ENCODE measurements at regions not wholly inside any gene's neighbourhood (a gene's known extent, or its start where the extent isn't known, plus 50 kb on each side); places are given as distances from the start of the nearest gene placed in this dataset.
"Not testable (repeated sequence)": the region's sequence is repeated elsewhere in the genome, so short reads cannot be mapped to it uniquely, and the experiment has no call there.

DNA sequence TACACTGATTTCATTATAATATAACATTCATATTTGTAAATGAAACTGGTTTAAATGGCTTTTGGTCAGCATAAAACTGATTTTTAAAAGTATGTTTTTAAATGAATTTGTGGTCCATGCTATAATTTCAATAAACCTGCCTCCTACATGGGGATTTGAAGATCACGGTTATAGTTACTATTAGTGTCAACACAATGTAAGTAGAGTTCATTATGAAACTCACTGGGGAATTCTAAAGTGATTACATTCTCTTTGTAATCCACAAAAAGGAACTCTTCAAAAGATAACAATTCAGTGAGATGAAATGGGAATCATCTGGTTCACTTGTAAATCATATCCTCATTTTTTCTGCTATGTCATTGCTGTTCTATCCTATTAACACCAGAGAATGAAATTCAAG is 204.5 kb upstream of the G2E3 start:
- H3K27ac Mint-ChIP-seq, result no peak overlapping the region
- H3K27me3 Mint-ChIP-seq, result peaks cover 7% of the 10 kb centered on the region
- H3K4me3 Mint-ChIP-seq, result no peak overlapping the region
- H3K9me3 Mint-ChIP-seq (ENCODE audit: low read depth), result no peaks in the 10 kb centered on the region
- CTCF ChIA-PET, result no interaction called here
- DNase-seq, result no peak
- peaks cover 8% of the 10 kb centered on the region for H3K4me1 Mint-ChIP-seq
- no peak for ATAC-seq
- no peaks in the 10 kb centered on the region for H3K36me3 Mint-ChIP-seq

DNA sequence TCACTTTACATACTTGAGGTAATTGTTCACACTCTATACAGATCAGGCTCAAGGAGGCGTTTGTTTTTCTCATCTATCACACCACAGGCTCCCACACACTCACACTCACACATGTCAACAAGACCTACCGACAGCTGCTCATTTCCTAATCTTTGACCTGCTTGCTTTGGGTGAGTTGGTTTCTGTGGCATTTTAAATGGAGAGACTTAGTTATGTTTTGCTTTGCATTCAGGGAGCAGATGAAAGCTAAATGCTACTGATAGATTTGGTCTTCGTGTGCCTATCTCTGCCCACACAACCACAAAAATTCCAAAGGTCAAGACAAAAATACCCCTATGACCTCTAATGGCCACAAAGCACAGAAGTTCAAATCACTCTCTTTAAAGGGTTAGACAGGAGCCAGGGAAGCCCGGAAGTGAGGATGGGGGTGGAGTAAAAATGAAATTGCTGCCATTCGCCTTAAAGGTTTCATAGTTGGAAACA is 203.5 kb upstream of the G2E3 start:
- H3K27ac Mint-ChIP-seq, result no peak overlapping the region
- H3K36me3 Mint-ChIP-seq, result no peaks in the 10 kb centered on the region
- no peak for DNase-seq
- no peak for ATAC-seq
- H3K4me3 Mint-ChIP-seq, result no peak overlapping the region
- CTCF ChIA-PET, result no interaction called here
- H3K4me1 Mint-ChIP-seq, result peaks cover 8% of the 10 kb centered on the region
- H3K9me3 Mint-ChIP-seq (ENCODE audit: low read depth), result no peaks in the 10 kb centered on the region
- peaks cover 4% of the 10 kb centered on the region for H3K27me3 Mint-ChIP-seq

DNA sequence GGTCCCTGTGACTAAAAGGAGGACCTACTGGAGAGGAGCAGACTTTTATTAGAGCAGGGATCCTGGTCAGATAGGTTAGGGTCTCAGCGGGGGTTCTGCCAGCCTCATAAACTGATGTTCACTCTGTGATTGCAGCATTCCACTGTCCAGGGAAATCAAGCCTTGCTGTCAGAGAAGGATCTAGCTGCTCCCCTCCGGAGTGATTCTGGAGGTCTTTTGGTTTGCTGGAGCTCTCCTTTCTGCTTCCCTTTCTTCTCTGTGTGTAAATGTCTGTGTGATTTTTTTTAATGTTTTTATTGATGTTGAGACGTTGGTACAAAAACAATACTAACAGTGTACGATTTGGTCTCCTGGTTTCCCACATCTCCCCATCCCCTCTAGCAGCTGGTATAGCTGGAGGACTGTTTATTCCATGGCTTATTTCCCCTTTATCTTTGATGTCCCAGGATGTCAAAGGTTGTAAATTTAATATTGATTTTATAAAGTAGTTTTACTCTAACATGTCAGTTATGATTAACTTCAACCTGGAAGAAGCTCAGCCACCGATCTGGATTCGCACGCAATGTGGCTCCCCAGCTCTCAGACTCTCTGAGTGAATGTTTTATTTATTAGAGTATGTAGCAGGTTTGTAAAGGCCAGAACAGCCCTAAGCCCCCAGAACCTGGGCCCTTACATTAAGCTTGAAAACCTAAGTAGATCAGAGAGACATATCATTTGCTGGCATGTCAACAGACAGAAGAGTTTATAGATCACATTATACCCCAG is 202.3 kb upstream of the G2E3 start:
- Mint-ChIP-seq H3K4me1 (peaks cover 8% of the 10 kb centered on the region), H3K27me3 (peaks cover 3% of the 10 kb centered on the region), H3K4me3 (no peak overlapping the region), H3K36me3 (no peaks in the 10 kb centered on the region), H3K9me3 (ENCODE audit: low read depth) (no peaks in the 10 kb centered on the region), H3K27ac (no peak overlapping the region)
- CTCF ChIA-PET, result no interaction called here
- ATAC-seq (no peak), DNase-seq (no peak)

DNA sequence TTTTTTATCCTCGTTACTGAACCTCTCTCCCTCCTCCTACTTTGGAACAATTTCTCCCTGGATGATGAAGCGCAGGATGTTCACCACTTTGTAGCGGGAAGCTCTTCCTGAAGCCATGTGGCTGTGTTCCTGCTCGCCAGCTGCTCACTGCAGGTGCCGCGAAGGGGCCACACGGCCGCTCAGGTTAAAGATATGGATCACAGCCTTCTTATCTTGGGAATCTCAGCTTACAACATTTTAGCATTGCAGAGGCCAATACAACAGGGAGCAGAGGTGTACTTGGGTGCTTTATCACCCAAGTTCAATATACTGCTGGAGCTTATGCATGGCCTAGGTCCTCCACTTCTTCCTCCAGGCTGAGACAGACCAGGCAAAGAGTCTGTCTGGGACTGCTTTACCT is 201.2 kb upstream of the G2E3 start:
- no peak overlapping the region for H3K27ac Mint-ChIP-seq
- no peak overlapping the region for H3K4me3 Mint-ChIP-seq
- no peak for ATAC-seq
- peaks cover 8% of the 10 kb centered on the region for H3K4me1 Mint-ChIP-seq
- no peaks in the 10 kb centered on the region for H3K9me3 Mint-ChIP-seq (ENCODE audit: low read depth)
- DNase-seq, result no peak
- no peaks in the 10 kb centered on the region for H3K36me3 Mint-ChIP-seq
- H3K27me3 Mint-ChIP-seq, result no peaks in the 10 kb centered on the region
- CTCF ChIA-PET, result no interaction called here

DNA sequence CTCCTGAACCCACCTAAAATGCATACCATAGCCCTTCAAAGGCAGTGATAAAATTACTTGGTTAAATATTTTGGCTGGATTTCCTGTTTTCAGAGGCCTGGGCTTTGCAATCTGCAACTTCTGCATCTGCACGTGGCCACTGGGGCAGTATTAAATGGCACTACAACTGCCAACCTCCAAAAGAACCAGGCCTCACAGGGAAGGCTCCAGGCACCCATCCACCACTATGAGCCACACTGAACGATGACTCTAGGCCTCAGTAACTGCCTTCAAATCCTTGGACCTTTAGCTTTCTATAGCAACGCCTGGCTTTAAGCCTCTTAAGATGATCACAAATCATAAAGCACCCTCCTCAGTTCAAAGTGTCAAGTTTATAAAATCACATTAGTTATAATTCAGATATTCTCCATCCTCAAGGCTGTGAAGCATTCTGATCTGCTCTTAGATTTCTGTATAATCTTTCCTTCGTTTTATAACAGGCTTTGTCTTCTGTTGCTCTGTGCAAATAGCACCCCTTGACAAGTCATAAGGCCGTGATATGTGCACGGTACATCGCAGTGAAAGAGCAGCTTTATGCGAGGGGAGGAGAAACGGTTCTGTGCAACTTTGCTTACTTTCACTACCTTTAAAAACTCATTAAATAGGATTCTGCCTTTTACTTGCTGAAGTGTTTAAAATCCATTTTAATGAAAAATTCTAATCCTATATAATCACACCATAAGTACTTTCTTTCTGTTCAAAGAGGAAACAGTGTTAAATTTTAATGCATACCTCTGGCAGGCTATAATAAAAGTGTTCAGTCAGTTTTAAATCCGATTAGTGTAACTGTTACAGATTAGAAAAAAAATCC is 196.4 kb upstream of the G2E3 start:
- no peaks in the 10 kb centered on the region for H3K36me3 Mint-ChIP-seq
- no peaks in the 10 kb centered on the region for H3K4me1 Mint-ChIP-seq
- H3K9me3 Mint-ChIP-seq (ENCODE audit: low read depth), result no peaks in the 10 kb centered on the region
- no peaks in the 10 kb centered on the region for H3K27me3 Mint-ChIP-seq
- CTCF ChIA-PET, result no interaction called here
- DNase-seq (no peak), ATAC-seq (no peak)
- no peak overlapping the region for H3K4me3 Mint-ChIP-seq
- H3K27ac Mint-ChIP-seq, result no peak overlapping the region

DNA sequence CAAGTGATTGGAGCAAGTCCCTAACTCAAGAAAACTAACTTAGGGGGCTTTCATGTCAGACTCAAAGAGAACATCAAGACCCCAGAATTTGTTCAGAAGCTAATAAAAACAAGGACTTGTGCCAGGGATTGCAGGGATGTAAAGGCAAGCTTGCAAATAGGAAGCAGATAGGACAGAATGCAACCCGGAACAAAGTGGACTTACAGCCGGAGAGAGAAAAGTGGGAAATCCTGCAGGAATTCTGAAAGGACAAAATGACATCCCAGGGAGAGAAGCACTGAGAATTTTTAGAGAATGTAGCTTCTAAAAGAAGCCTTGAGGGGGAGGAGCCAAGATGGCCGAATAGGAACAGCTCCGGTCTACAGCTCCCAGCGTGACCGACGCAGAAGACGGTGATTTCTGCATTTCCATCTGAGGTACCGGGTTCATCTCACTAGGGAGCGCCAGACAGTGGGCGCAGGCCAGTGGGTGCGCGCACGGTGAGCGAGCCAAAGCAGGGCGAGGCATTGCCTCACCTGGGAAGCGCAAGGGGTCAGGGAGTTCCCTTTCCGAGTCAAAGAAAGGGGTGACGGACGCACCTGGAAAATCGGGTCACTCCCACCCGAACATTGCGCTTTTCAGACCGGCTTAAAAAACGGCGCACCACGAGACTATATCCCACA is 195.6 kb upstream of the G2E3 start:
- H3K9me3 Mint-ChIP-seq (ENCODE audit: low read depth); H3K27me3 Mint-ChIP-seq; ATAC-seq; H3K36me3 Mint-ChIP-seq; CTCF ChIA-PET; DNase-seq; H3K4me1 Mint-ChIP-seq; H3K4me3 Mint-ChIP-seq; H3K27ac Mint-ChIP-seq: not testable (repeated sequence)

DNA sequence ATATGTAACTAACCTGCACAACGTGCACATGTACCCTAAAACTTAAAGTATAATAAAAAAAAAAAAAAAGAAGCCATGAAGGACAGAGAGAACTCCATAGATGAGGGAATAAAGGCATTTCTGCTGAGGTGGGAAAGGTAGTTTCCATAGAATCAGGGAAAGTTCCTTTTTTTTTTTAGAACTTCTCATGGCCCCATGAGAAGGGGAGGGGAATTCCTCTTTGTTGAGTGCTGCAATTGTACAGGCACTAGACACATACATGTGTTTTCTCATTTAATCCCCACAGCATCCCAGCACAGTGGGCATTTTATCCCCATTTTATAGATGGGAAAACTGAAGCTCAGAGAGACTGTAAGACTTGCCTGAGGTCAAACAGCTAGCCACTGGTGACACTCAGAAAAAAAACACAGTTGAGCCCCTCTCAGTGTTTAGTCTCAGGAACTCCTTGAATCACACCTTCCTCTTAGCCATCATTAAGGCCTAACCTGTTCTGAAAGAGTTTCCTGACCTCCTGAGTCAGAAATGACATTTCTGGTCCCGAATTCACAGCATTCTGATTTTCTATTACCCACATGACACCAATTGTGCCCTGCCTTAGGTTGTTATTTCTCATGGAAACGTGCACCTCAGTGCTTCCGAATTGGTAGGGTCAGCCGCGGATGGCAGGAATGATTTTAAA is 189.3 kb upstream of the G2E3 start:
- Mint-ChIP-seq H3K27me3 (peaks cover 13% of the 10 kb centered on the region), H3K9me3 (ENCODE audit: low read depth) (no peaks in the 10 kb centered on the region), H3K27ac (no peak overlapping the region), H3K4me1 (no peaks in the 10 kb centered on the region), H3K36me3 (no peaks in the 10 kb centered on the region), H3K4me3 (no peak overlapping the region)
- CTCF ChIA-PET, result no interaction called here
- ATAC-seq (no peak), DNase-seq (no peak)

DNA sequence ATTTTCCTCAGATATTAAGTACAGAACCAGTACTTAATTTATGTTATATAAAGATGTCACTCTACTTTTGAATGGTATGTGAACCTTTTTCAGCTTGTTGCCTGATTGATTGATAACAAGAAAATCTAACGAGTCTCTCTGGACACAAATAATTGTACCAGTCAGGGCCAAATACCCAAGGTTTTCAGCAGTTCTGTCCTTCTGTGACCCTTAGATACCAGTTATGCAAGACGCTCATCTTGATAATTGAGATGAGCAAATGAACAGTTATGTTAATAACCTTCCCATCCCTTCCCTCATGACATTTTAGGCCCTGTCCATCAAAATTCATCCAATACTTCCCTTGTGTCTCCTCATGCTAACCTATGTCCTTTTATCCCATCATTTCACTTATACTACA is 185.9 kb upstream of the G2E3 start:
- H3K27ac Mint-ChIP-seq, result no peak overlapping the region
- H3K4me3 Mint-ChIP-seq, result no peak overlapping the region

DNA sequence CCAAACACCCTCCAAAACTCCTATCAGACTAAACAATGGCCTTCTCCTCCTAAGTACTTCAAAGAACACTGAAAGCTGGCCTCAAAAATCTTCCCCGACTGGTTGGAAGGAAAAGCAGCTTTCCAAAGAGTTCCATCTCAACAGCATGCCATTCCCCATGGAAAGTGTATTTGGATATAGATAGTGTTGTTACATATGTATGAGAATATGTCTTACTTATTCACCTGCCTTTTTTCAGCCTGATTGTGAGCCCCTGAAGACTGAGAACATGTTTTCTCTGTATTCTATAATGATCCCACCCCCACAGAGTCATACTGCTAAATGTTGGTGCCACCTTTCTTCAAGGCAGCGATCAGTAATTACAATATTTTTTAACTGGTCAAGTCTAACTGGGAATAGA is 185.4 kb upstream of the G2E3 start:
- H3K27ac Mint-ChIP-seq, result no peak overlapping the region
- H3K27me3 Mint-ChIP-seq, result peaks cover 16% of the 10 kb centered on the region
- H3K9me3 Mint-ChIP-seq (ENCODE audit: low read depth), result no peaks in the 10 kb centered on the region
- no peaks in the 10 kb centered on the region for H3K36me3 Mint-ChIP-seq
- CTCF ChIA-PET, result no interaction called here
- ATAC-seq, result no peak
- no peaks in the 10 kb centered on the region for H3K4me1 Mint-ChIP-seq
- DNase-seq, result no peak
- H3K4me3 Mint-ChIP-seq, result no peak overlapping the region

More for the DNA sequence above, 185.9 kb upstream of the G2E3 start:
- no peak for ATAC-seq
- no peak for DNase-seq
- Mint-ChIP-seq H3K36me3 (no peaks in the 10 kb centered on the region), H3K9me3 (ENCODE audit: low read depth) (no peaks in the 10 kb centered on the region), H3K4me1 (no peaks in the 10 kb centered on the region), H3K27me3 (peaks cover 14% of the 10 kb centered on the region)
- CTCF ChIA-PET, result no interaction called here

DNA sequence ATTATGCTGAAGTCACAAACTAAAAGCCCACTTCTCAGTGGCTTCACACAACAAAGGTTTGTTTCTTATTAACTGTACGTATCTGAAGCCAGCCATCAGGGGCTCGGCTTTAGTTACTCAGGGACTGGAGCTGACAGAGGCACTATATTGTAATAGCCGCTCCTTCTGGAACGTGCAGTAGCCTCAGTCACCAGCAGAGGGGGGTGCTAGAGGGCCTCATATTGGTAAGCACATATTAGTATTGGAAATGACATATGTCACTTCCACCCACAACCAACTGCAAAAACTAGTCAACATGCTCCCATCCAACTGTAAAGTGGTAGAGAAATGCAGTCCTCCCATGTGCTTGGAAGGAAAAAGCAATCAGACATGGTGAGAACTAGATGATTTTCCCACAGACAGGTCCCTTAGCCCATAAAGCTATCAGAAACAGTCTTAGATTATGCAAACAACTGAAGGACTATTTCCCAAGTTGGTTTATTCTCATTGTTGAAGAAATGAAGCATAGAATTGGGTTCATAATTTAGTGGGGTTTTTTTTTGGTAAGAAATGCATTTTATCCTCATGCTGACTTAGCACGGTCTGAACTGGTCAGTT is 183.6 kb upstream of the G2E3 start:
- DNase-seq, result peak; percentile 75
- H3K9me3 Mint-ChIP-seq (ENCODE audit: low read depth), result no peaks in the 10 kb centered on the region
- H3K4me3 Mint-ChIP-seq, result no peak overlapping the region
- no peaks in the 10 kb centered on the region for H3K36me3 Mint-ChIP-seq
- peaks cover 18% of the 10 kb centered on the region for H3K27me3 Mint-ChIP-seq
- peak; percentile 70 for ATAC-seq
- H3K27ac Mint-ChIP-seq, result no peak overlapping the region
- no peaks in the 10 kb centered on the region for H3K4me1 Mint-ChIP-seq
- CTCF ChIA-PET, result interaction anchor here (0.6 to 2.2 kb wide), 8 partner anchors 8 to 148 kb away, joined by 3 to 18 read pairs (median 3); no protein-coding TSS in a partner anchor

DNA sequence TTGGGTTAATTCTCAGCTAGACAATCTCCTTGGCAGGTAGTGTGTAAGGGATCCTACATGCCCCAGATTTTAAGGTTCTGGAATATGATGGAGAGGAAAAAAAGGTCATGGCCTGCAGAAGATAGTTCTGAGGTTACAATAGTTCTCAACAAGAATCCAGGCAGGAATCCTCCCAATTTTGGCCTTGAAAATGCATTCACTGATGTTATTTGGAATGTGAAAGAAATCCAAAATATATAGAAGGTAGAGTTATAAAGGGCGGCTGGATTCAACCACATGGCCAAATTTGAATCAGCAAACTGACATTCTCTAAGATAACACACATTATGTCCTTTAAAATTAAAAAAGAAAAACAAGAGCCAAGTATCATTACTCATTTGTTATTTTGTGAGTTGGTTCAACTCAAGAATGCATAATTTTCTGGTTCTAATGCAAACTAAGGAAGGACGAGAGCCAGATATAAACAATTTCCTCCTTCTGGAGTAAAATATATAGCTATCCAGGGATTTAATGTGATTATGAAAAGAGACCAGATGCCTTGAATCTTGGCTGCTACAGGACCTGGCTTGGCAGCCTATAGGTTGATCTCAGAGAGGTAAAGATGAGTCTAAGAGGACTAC is 177.0 kb upstream of the G2E3 start:
- CTCF ChIA-PET, result no interaction called here
- ATAC-seq, result no peak
- H3K27me3 Mint-ChIP-seq, result peaks cover 12% of the 10 kb centered on the region
- no peaks in the 10 kb centered on the region for H3K36me3 Mint-ChIP-seq
- no peaks in the 10 kb centered on the region for H3K9me3 Mint-ChIP-seq (ENCODE audit: low read depth)
- no peak for DNase-seq
- no peaks in the 10 kb centered on the region for H3K4me1 Mint-ChIP-seq
- H3K27ac Mint-ChIP-seq, result no peak overlapping the region
- H3K4me3 Mint-ChIP-seq, result no peak overlapping the region

DNA sequence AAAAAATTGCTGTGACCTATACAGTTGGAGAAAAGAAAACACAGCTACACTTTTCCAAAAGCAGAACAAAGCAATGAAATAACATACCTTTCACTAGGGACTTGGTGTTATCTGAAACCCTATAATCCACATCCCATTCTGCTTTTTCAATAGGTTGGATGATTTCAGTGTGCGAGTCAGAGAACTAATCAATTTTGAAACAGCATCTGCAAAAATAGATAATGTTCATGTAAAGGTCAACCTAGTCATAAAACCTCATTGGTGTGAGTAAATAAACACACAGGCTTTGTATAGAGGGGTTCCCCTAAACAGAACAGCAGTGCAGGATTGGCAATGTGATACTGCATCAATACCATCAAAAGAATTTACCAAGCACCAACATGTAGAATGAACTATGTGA is 173.0 kb upstream of the G2E3 start:
- no peaks in the 10 kb centered on the region for H3K9me3 Mint-ChIP-seq (ENCODE audit: low read depth)
- CTCF ChIA-PET, result no interaction called here
- no peak for ATAC-seq

DNA sequence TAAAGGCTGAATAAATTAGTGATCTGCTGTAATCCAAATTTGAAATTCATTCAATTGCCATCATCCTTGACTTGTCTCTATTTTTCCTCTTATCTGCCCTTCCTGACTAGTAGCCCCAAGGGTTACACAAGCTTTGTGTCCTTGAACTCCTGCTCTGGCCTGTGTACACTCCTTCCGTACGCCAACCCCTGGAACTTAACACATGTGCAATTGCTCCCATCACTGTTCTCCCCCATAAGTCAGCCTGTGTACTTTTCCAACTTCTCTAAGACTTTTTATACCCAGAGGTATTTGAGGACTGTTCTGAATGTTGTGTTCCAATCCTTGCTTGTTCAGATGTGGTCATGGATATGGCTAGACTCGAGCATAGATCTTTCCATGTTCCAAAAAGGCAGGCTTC is 171.1 kb upstream of the G2E3 start:
- H3K4me1 Mint-ChIP-seq, result no peaks in the 10 kb centered on the region
- ATAC-seq, result no peak
- no peak overlapping the region for H3K27ac Mint-ChIP-seq
- DNase-seq, result no peak
- no peaks in the 10 kb centered on the region for H3K9me3 Mint-ChIP-seq (ENCODE audit: low read depth)
- CTCF ChIA-PET, result interaction anchor here (1.3 kb wide), 1 partner anchor 12 kb away, joined by 3 read pairs; no protein-coding TSS in a partner anchor
- H3K27me3 Mint-ChIP-seq, result peaks cover 9% of the 10 kb centered on the region
- H3K36me3 Mint-ChIP-seq, result no peaks in the 10 kb centered on the region
- no peak overlapping the region for H3K4me3 Mint-ChIP-seq

More for the DNA sequence above, 173.0 kb upstream of the G2E3 start:
- Mint-ChIP-seq H3K27me3 (peaks cover 7% of the 10 kb centered on the region), H3K36me3 (no peaks in the 10 kb centered on the region), H3K27ac (no peak overlapping the region), H3K4me1 (no peaks in the 10 kb centered on the region), H3K4me3 (no peak overlapping the region)
- no peak for DNase-seq
